BLaER1 (cell line): ENCODE measurements at regions not wholly inside any gene's neighbourhood (a gene's known extent, or its start where the extent isn't known, plus 50 kb on each side); places are given as distances from the start of the nearest gene placed in this dataset.

Experiments
- H3K27ac ChIP-seq: shearing (Covaris generic); formaldehyde crosslinking; 2 replicates; pipeline ENCODE4 v1.8.1; 2022
- H3K27me3 ChIP-seq: shearing (Covaris generic); formaldehyde crosslinking; 2 replicates; pipeline ENCODE4 v1.8.1; 2022
- H3K36me3 ChIP-seq: shearing (Covaris generic); formaldehyde crosslinking; 2 replicates; pipeline ENCODE4 v1.8.1; 2022
- H3K4me1 ChIP-seq: shearing (Covaris generic); formaldehyde crosslinking; 2 replicates; pipeline ENCODE4 v1.8.1; 2022
- H3K4me2 ChIP-seq: shearing (Covaris generic); formaldehyde crosslinking; 2 replicates; pipeline ENCODE4 v1.8.1; 2022
- H3K4me3 ChIP-seq: shearing (Covaris generic); formaldehyde crosslinking; 2 replicates; pipeline ENCODE4 v1.8.1; 2022
- H3K9ac ChIP-seq: shearing (Covaris generic); formaldehyde crosslinking; 2 replicates; pipeline ENCODE4 v1.8.1; 2022
- H3K9me3 ChIP-seq: shearing (Covaris generic); formaldehyde crosslinking; 2 replicates; pipeline ENCODE4 v1.8.1; 2022
- H4K20me1 ChIP-seq: shearing (Covaris generic); formaldehyde crosslinking; 2 replicates; pipeline ENCODE4 v1.8.1; 2022
- Cebpa-rat ChIP-seq: shearing (Covaris generic); IDR thresholded peaks from 2 replicates; pipeline ENCODE4 v1.8.1; 2022

GRCh38 chr1:213820362-213821149 is 167.2 kb upstream of the PROX1 start:
- no peaks in the 10 kb centered on the region for H3K4me1 ChIP-seq
- no peak for TF ChIP-seq Cebpa-rat
- no peak overlapping the region for H3K4me2 ChIP-seq
- H4K20me1 ChIP-seq = no peaks in the 10 kb centered on the region
- H3K36me3 ChIP-seq = no peaks in the 10 kb centered on the region
- no peak overlapping the region for H3K9ac ChIP-seq
- H3K4me3 ChIP-seq = no peak overlapping the region
- H3K9me3 ChIP-seq = no peaks in the 10 kb centered on the region
- no peak overlapping the region for H3K27ac ChIP-seq
- no peaks in the 10 kb centered on the region for H3K27me3 ChIP-seq

DNA sequence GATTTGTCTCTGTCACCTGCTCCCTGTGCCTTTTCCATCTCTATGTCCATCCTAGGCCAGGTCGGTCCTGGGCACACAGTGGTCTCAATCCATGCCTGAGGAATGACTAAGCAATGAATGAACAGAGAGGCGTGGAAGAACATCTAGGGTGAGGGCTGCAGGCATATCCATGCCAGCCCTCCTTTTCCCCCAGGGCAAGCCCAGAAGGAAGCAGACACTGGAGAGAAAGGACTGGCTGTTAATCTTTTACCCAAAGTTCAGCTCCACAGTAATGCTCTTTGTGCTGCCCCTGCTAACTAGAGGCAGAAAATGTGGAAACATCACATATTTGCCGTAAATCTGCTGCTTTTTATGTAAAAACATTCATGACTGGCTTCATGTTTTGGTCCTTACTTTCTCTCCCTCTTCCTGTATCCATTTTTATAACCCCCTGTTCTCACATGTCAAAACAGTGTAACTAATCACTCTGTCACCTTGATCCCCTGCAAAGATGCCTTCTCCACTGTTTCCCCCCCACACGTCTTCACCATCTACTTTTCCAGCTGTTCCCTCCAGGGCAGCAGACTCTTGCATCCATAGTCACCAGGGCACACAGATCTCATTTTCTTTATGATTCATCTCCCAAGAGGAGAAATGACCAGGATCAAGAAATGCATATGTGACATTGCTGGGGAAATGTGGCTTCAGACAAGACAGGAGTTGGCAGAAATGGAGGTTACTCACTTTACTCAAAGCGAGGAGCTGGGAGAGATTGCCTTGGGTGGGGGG is 166.4 kb upstream of the PROX1 start:
- H3K36me3 ChIP-seq = no peaks in the 10 kb centered on the region
- TF ChIP-seq Cebpa-rat = no peak
- H3K4me2 ChIP-seq = no peak overlapping the region
- no peak overlapping the region for H3K4me3 ChIP-seq
- H3K27me3 ChIP-seq = no peaks in the 10 kb centered on the region
- no peak overlapping the region for H3K27ac ChIP-seq
- no peaks in the 10 kb centered on the region for H3K9me3 ChIP-seq
- H3K9ac ChIP-seq = no peak overlapping the region
- H3K4me1 ChIP-seq = no peaks in the 10 kb centered on the region
- no peaks in the 10 kb centered on the region for H4K20me1 ChIP-seq

GRCh38 chr1:213821943-213822334 is 165.8 kb upstream of the PROX1 start:
- Histone ChIP-seq H3K27me3 (no peaks in the 10 kb centered on the region), H3K9ac (no peak overlapping the region), H3K9me3 (no peaks in the 10 kb centered on the region), H3K4me1 (no peaks in the 10 kb centered on the region), H3K4me3 (no peak overlapping the region), H3K4me2 (no peak overlapping the region), H3K27ac (no peak overlapping the region), H3K36me3 (no peaks in the 10 kb centered on the region), H4K20me1 (no peaks in the 10 kb centered on the region)
- no peak for TF ChIP-seq Cebpa-rat

DNA sequence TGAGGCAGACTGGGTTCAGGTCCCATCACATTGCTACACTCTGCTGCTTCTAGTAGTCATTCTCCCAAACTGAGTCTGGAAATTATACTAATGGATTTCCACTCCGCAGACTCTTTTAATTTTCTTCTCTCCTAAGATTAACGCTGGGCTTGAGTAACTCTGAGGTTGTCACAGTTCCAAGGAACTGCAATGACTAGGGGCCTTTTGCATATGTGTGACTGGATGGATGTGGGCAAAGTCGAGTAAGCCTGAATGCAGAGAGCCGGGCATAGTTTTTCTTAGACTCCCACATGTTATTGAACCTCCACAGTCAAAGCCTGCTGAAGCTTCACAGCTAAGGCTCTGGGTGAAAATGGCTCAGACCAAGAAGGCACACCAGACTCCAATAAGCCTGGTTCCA is 160.9 kb upstream of the PROX1 start:
- TF ChIP-seq Cebpa-rat = no peak
- no peaks in the 10 kb centered on the region for H3K36me3 ChIP-seq

GRCh38 chr1:213828867-213829266 is 158.9 kb upstream of the PROX1 start:
- Histone ChIP-seq H3K36me3 (no peaks in the 10 kb centered on the region), H3K4me2 (no peak overlapping the region), H3K9ac (no peak overlapping the region), H3K27ac (no peak overlapping the region), H3K27me3 (no peaks in the 10 kb centered on the region), H3K9me3 (no peaks in the 10 kb centered on the region), H3K4me1 (no peaks in the 10 kb centered on the region), H3K4me3 (no peak overlapping the region), H4K20me1 (no peaks in the 10 kb centered on the region)
- no peak for TF ChIP-seq Cebpa-rat

More for the DNA sequence above, 160.9 kb upstream of the PROX1 start:
- no peaks in the 10 kb centered on the region for H3K9me3 ChIP-seq
- no peak overlapping the region for H3K4me3 ChIP-seq
- H3K27me3 ChIP-seq = no peaks in the 10 kb centered on the region
- H3K4me2 ChIP-seq = no peak overlapping the region
- no peaks in the 10 kb centered on the region for H4K20me1 ChIP-seq
- H3K4me1 ChIP-seq = no peaks in the 10 kb centered on the region
- H3K27ac ChIP-seq = no peak overlapping the region
- no peak overlapping the region for H3K9ac ChIP-seq

GRCh38 chr1:213829780-213830179 is 158.0 kb upstream of the PROX1 start:
- Histone ChIP-seq H3K4me3 (no peak overlapping the region), H4K20me1 (no peaks in the 10 kb centered on the region), H3K9ac (no peak overlapping the region), H3K4me1 (no peaks in the 10 kb centered on the region), H3K9me3 (no peaks in the 10 kb centered on the region), H3K4me2 (no peak overlapping the region), H3K27me3 (no peaks in the 10 kb centered on the region), H3K27ac (no peak overlapping the region), H3K36me3 (no peaks in the 10 kb centered on the region)
- TF ChIP-seq Cebpa-rat = no peak

- Histone ChIP-seq H3K27me3 (no peaks in the 10 kb centered on the region), H3K27ac (no peak overlapping the region)
Measured at GRCh38 chr1:213830371-213830770, 157.4 kb upstream of the PROX1 start.

DNA sequence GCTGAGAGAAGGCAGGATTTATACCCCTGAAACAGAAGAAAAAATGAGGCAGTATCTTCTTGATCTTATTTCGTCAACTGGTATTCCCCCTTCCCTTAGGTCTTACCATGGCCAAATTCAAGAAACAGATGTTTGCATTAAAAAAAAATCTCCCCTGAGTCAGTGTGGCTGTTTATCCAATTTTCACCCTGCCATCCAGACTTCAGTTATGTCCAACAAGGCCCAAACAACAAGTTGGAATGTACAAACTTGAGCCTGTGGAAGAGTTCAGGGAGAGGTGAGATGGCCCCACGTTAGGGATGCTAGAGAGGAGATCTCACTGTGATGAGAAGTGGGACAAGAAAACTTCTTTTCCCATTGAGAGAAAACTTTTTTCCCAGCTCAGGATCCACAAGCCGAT is 147.2 kb upstream of the PROX1 start:
- Histone ChIP-seq H3K9ac (no peak overlapping the region), H4K20me1 (no peaks in the 10 kb centered on the region), H3K27me3 (no peaks in the 10 kb centered on the region), H3K4me1 (no peaks in the 10 kb centered on the region), H3K27ac (no peak overlapping the region), H3K36me3 (no peaks in the 10 kb centered on the region), H3K4me3 (no peak overlapping the region), H3K9me3 (no peaks in the 10 kb centered on the region), H3K4me2 (no peak overlapping the region)
- no peak for TF ChIP-seq Cebpa-rat

More at GRCh38 chr1:213830371-213830770, 157.4 kb upstream of the PROX1 start:
- H3K36me3 ChIP-seq = no peaks in the 10 kb centered on the region
- H4K20me1 ChIP-seq = no peaks in the 10 kb centered on the region
- TF ChIP-seq Cebpa-rat = no peak
- H3K4me3 ChIP-seq = no peak overlapping the region
- no peaks in the 10 kb centered on the region for H3K9me3 ChIP-seq
- no peak overlapping the region for H3K4me2 ChIP-seq
- no peak overlapping the region for H3K9ac ChIP-seq
- no peaks in the 10 kb centered on the region for H3K4me1 ChIP-seq

DNA sequence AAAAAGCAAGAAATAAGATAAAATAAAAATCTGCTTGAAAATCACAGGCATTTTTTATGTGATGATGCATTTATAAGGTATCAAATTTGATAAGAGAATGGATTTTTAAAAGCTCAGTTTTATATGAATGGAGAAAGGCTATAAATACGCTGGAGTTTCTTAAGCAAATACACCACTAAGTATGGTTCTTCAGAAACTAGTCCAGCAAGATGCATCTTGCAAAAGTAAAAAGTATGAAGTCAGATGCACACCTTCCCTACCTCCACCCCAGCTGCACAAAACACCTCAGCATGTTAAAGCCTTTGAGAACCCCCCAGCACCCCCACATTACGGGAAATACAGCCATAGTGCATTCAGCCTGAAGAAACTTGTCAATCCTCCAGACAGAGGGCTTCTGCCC is 143.1 kb upstream of the PROX1 start:
- H3K4me2 ChIP-seq = no peak overlapping the region
- H3K27me3 ChIP-seq = no peaks in the 10 kb centered on the region
- H3K36me3 ChIP-seq = no peaks in the 10 kb centered on the region
- no peaks in the 10 kb centered on the region for H4K20me1 ChIP-seq
- no peaks in the 10 kb centered on the region for H3K4me1 ChIP-seq
- H3K9ac ChIP-seq = no peak overlapping the region
- no peak overlapping the region for H3K27ac ChIP-seq
- no peaks in the 10 kb centered on the region for H3K9me3 ChIP-seq
- no peak overlapping the region for H3K4me3 ChIP-seq
- TF ChIP-seq Cebpa-rat = no peak

- H3K4me2 ChIP-seq = no peak overlapping the region
- no peak overlapping the region for H3K4me3 ChIP-seq
- no peaks in the 10 kb centered on the region for H3K27me3 ChIP-seq
- no peaks in the 10 kb centered on the region for H3K9me3 ChIP-seq
- TF ChIP-seq Cebpa-rat = no peak
- no peak overlapping the region for H3K27ac ChIP-seq
- no peaks in the 10 kb centered on the region for H3K36me3 ChIP-seq
- no peak overlapping the region for H3K9ac ChIP-seq
- no peaks in the 10 kb centered on the region for H4K20me1 ChIP-seq
- no peaks in the 10 kb centered on the region for H3K4me1 ChIP-seq
Measured at GRCh38 chr1:213852107-213852506, 135.7 kb upstream of the PROX1 start.
